Fibroblast of mammary gland (primary cell): ENCODE measurements at regions not wholly inside any gene's neighbourhood (a gene's known extent, or its start where the extent isn't known, plus 50 kb on each side); places are given as distances from the start of the nearest gene placed in this dataset.

Source experiments
- DNase-seq: peaks from one replicate; pipeline ENCODE4 v3.0.0-alpha.2; 2010; ENCODE audit warnings: low read depth
- H3K4me3 ChIP-seq: 2 replicates; pipeline ENCODE4 v1.5.1; 2011; ENCODE audit warnings: low read depth, mild to moderate bottlenecking, low read length, moderate library complexity; ENCODE audit not compliant: control insufficient read depth
- TF ChIP-seq, protein P1 (sequence below): conservative IDR thresholded peaks from 2 replicates; pipeline ENCODE4 v1.5.1; 2011; ENCODE audit warnings: low read depth, low read length, inconsistent platforms; ENCODE audit not compliant: control insufficient read depth, insufficient read depth

DNA sequence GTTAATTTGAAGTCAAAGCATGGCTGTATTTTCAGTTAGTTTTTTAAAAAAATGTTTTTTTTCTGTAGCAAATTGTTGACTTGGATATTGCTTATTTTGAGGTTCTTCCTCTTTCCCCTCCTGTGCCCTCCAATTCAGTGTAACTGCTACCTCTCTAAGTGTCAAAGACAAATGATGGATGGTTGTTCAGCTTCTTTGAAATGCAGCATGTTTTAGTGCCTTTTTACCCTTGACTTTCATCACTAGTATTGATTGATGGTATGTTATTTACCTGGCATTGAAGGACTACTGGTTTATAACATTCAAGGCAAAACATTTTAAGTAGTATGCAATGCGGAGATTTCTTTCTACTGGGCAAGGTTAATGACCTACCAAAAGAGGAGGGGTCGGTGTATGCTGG is 281.0 kb upstream of the FAT1 start:
- TF ChIP-seq, protein P1, sequence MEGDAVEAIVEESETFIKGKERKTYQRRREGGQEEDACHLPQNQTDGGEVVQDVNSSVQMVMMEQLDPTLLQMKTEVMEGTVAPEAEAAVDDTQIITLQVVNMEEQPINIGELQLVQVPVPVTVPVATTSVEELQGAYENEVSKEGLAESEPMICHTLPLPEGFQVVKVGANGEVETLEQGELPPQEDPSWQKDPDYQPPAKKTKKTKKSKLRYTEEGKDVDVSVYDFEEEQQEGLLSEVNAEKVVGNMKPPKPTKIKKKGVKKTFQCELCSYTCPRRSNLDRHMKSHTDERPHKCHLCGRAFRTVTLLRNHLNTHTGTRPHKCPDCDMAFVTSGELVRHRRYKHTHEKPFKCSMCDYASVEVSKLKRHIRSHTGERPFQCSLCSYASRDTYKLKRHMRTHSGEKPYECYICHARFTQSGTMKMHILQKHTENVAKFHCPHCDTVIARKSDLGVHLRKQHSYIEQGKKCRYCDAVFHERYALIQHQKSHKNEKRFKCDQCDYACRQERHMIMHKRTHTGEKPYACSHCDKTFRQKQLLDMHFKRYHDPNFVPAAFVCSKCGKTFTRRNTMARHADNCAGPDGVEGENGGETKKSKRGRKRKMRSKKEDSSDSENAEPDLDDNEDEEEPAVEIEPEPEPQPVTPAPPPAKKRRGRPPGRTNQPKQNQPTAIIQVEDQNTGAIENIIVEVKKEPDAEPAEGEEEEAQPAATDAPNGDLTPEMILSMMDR: no peak
- H3K4me3 ChIP-seq: no peak overlapping the region
- no peak for DNase-seq

DNA sequence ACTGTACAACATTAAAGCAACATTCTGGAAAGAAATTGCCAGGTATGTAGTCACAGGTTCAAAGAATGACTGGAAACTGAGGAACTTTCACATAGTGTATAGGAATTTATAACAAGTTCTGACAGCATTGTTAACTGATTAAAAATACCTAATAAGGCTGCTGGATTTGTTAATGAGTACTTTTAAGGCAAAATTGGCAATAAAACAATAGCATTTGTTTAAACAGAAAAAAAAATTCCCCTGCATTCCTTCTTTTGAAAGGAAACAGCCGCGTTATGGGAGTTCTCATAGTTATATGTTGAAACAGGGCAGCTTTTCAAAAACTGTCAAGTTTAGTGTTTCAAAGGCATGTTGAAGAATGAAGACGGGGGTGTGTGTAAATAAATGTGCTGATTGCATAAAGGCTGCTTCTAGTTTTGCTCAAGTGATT is 282.5 kb upstream of the FAT1 start:
- TF ChIP-seq, protein P1: no peak
- DNase-seq: peak; percentile 22
- no peak overlapping the region for H3K4me3 ChIP-seq

DNA sequence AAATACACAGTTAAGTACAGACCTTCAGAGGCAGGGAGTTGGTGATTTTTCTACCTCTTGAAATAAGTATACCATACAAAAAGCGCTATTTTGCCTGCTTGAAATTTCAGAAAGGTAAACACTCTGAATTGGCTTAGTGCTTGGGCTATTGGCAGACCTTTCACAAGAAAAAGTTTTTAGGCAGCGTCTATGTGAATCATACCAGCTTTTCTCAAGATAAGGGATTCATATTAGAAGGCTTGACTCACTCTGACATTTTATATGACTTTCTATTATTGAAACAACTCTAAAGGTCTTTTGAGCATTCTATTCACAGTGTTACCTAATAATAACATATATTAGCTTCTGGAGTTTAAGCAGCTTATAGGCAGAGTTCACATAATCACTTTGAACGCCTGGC is 286.4 kb upstream of the FAT1 start:
- DNase-seq: no peak
- H3K4me3 ChIP-seq: no peak overlapping the region
- TF ChIP-seq, protein P1: no peak

DNA sequence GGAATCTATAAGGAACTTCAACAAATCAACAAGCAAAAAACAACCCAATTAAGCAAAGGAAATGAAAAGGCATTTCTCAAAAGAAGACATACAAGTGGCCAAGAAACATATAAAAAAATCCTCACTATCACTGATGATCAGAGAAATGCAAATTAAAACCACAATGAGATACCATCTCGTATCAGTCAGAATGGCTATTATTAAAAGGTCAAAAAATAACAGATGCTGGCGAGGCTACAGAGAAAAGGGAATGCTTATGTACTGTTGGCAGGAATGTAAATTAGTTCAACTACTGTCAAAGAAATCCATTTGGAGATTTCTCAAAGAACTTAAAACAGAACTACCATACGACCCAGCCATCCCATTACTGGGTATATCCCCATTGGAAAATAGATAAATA is 292.4 kb upstream of the FAT1 start:
- no peak overlapping the region for H3K4me3 ChIP-seq
- no peak for DNase-seq
- TF ChIP-seq, protein P1: no peak

DNA sequence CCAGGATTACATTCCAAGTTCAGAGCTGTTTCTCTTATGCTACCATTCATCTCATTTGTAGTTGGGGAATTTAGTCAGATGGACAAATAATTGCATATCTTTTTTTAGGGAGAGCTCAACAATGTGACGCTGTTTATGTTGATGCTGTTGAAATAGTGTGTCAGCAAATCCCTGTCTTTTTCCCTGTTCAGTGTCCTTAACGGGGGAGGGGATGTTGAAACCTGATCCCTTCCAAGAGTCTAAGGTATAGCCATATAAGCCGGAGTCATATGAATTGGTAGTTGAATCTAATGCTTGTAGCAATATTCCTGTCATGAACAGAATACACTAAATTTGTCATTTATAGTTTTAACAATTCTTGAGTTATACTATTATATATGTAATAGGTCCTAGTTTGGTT is 293.5 kb upstream of the FAT1 start:
- TF ChIP-seq, protein P1: no peak
- no peak overlapping the region for H3K4me3 ChIP-seq
- no peak for DNase-seq

DNA sequence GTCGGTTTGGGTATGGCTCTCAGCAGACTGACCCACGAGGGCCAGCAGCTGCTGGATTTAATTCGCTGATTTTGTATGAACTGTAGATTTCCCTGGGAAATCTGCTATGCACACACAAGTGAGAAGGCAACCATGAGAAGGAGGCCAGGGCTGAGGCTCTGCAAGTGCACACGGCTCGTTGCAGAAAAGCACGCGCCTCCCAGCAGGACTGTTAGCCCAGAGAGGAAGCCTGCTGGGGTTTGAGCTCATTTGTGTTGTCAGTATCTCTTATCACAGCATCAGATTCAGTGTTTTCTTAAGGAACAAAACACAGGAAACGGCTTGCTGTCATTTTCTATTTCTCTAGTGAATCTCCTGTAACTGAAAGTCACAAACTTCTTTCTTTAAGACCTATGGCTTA is 296.2 kb upstream of the FAT1 start:
- H3K4me3 ChIP-seq: no peak overlapping the region
- no peak for DNase-seq
- TF ChIP-seq, protein P1: no peak

DNA sequence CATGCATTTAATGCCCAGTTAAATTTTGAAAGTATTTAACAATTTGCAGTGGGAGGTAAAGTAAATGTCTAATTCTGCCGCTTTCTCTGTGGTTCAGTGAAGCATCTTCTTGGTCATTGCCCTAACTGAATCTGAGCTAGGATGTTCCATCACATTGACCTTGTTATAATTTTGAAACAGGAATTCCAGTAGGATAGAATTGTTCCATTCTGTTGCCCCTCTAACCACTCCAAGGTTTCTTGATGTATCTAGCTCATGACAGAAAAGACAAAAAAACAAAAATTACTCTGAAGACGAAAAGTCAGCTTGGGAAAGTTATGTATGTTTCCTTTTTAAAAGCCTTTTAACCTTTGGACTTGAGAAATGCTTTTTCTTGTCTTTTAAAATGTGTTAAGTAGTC is 297.0 kb upstream of the FAT1 start:
- TF ChIP-seq, protein P1: no peak
- DNase-seq: no peak
- H3K4me3 ChIP-seq: no peak overlapping the region
